Loucy (cell line): ENCODE measurements at regions not wholly inside any gene's neighbourhood (a gene's known extent, or its start where the extent isn't known, plus 50 kb on each side); places are given as distances from the start of the nearest gene placed in this dataset.
"Not testable (repeated sequence)": the region's sequence is repeated elsewhere in the genome, so short reads cannot be mapped to it uniquely, and the experiment has no call there.

Experiments
- EZH2phosphoT487 ChIP-seq: fragments of 200-600 bp; IDR thresholded peaks from 2 replicates; pipeline ENCODE4 v1.6.1; 2018; ENCODE audit warnings: antibody characterized with exemption, mild to moderate bottlenecking, moderate library complexity, borderline replicate concordance
- TF ChIP-seq, protein P1 (sequence below): fragments of 200-600 bp; sonication (generic); conservative IDR thresholded peaks from 2 replicates; pipeline ENCODE4 v1.5.1; 2014; ENCODE audit warnings: mild to moderate bottlenecking, antibody characterized with exemption, low read length

DNA sequence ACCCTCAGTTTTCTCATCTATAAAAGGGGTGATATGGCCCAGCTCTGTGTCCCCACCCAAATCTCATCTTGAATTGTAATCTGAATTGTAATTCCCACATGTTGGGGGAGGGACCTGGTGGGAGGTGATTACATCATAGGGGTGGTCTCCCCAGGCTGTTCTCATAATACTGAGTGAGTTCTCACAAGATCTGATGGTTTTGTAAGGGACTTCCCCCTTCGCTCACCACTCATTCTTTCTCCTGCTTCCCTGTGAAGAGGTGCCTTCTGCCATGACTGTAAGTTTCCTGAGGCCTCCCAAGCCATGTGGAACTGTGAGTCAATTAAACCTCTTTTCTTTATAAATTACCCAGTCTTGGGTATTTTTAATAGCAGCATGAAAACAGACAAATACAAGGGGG, 61.1 kb upstream of the ALX4 start:
- TF ChIP-seq, protein P1, sequence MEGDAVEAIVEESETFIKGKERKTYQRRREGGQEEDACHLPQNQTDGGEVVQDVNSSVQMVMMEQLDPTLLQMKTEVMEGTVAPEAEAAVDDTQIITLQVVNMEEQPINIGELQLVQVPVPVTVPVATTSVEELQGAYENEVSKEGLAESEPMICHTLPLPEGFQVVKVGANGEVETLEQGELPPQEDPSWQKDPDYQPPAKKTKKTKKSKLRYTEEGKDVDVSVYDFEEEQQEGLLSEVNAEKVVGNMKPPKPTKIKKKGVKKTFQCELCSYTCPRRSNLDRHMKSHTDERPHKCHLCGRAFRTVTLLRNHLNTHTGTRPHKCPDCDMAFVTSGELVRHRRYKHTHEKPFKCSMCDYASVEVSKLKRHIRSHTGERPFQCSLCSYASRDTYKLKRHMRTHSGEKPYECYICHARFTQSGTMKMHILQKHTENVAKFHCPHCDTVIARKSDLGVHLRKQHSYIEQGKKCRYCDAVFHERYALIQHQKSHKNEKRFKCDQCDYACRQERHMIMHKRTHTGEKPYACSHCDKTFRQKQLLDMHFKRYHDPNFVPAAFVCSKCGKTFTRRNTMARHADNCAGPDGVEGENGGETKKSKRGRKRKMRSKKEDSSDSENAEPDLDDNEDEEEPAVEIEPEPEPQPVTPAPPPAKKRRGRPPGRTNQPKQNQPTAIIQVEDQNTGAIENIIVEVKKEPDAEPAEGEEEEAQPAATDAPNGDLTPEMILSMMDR = not testable (repeated sequence)
- not testable (repeated sequence) for TF ChIP-seq EZH2phosphoT487
